ENCODE measurements at regions not wholly inside any gene's neighbourhood (a gene's known extent, or its start where the extent isn't known, plus 50 kb on each side); places are given as distances from the start of the nearest gene placed in this dataset.

DNA sequence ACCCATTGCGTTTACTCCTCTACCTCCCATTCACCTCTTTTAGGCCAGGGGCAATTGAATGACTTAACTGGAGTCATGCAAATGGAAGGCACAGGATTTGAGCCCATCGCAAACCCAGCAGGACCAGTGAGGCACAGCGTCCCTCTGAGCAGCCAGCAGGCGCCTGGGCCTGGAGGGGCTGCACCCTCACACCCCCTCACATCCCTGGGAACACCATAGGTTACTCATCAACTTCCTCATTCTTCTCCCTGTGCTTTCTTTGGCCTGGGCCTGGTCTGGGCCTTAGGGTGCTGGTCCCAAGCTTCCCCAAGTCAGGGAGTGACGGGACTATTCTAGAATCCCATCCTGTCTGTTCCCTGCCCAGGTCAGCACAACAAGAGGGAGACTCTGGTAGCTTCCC lies 169.4 kb upstream of the EEPD1 start:
- no peak for DNase-seq
- Histone ChIP-seq H3K4me1 (replicated peaks in 1 of 2) (no peaks in the 10 kb centered on the region), H3K27me3 (no peaks in the 10 kb centered on the region), H3K27ac (no peak overlapping the region), H3K4me3 (no peak overlapping the region), H3K36me3 (replicated peaks in 1 of 2) (no peaks in the 10 kb centered on the region), H3K9me3 (replicated peaks in 1 of 3) (no peaks in the 10 kb centered on the region)
- intact Hi-C loops (cut with DNase I): loop anchor here (2.0 to 10.0 kb wide), 3 partner anchors 141 to 337 kb away; no protein-coding TSS in a partner anchor
- TF ChIP-seq, protein P1, sequence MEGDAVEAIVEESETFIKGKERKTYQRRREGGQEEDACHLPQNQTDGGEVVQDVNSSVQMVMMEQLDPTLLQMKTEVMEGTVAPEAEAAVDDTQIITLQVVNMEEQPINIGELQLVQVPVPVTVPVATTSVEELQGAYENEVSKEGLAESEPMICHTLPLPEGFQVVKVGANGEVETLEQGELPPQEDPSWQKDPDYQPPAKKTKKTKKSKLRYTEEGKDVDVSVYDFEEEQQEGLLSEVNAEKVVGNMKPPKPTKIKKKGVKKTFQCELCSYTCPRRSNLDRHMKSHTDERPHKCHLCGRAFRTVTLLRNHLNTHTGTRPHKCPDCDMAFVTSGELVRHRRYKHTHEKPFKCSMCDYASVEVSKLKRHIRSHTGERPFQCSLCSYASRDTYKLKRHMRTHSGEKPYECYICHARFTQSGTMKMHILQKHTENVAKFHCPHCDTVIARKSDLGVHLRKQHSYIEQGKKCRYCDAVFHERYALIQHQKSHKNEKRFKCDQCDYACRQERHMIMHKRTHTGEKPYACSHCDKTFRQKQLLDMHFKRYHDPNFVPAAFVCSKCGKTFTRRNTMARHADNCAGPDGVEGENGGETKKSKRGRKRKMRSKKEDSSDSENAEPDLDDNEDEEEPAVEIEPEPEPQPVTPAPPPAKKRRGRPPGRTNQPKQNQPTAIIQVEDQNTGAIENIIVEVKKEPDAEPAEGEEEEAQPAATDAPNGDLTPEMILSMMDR (IDR thresholded peaks at IDR 0.05): no peak
- no peak for TF ChIP-seq POLR2A (IDR thresholded peaks at IDR 0.05)
- WGBS, 4 donors: 87 to 93% (median 88%) methylated on average over 5 of the region's 5 CpGs

DNA sequence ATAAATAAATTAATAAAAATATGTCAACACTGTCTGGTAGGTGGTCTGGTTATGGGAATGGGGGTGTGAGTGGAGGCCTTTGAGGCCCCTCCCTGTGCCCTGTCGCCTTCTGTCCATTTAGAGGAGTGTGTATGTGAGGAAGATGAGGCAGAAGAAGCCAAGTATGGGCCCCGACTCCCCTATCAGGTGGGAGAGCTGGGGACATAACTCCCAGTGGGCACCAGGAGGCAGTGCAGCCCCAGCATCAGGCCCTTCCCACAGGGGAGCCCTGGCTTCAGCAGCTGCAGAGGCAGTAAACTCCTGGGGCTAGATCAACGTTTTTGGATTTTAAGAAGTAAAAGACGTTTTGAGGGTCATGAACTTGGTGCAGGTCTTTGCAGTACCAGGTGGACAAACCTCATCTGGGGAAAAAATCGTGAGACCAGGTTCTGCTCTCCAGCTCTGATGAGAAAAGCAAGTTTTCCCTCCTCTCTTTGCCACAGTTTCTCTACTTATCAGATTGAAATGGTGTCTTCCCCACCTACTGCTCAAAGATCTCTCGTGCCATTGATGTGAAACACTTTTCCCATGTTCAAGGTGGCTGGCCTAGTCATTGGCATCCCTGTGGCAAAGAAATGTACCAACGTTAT lies 167.8 kb upstream of the EEPD1 start:
- Histone ChIP-seq H3K9me3 (replicated peaks in 1 of 3) (no peaks in the 10 kb centered on the region), H3K4me3 (no peak overlapping the region), H3K4me1 (replicated peaks in 1 of 2) (no peaks in the 10 kb centered on the region), H3K36me3 (replicated peaks in 1 of 2) (no peaks in the 10 kb centered on the region), H3K27me3 (no peaks in the 10 kb centered on the region), H3K27ac (no peak overlapping the region)
- intact Hi-C loops (cut with DNase I): loop anchor here (2.0 to 10.0 kb wide), 3 partner anchors 140 to 336 kb away; no protein-coding TSS in a partner anchor
- DNase-seq: peak; percentile 78 to 92 (median 88)
- no peak for TF ChIP-seq POLR2A (IDR thresholded peaks at IDR 0.05)
- TF ChIP-seq, protein P1 (IDR thresholded peaks at IDR 0.05): peak; percentile 84 to 99 (median 98)
- 16 to 20% (median 19%) methylated on average over 7 of the region's 7 CpGs for WGBS, 4 donors

DNA sequence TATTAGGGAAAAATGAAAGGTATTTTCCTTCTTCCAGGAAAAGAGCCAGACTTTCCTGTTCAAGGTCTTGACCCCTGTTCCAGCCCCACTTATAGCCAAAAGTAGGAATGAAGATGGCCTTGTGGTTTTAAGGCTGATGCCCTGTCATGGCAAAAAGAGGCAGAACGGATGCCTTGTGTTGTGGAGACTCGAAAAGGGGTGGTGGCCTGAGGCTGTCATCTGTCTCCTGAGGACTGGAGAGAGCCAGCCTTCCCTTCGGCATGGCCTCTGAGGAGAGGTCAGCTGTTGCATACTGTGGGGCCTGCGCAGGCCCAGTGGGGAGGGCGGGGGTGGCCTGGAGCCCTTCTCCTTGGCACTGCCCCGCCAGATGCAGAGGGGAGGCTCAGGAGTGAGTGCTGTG lies 166.0 kb upstream of the EEPD1 start:
- Histone ChIP-seq H3K27me3 (no peaks in the 10 kb centered on the region), H3K9me3 (replicated peaks in 1 of 3) (no peaks in the 10 kb centered on the region), H3K27ac (no peak overlapping the region), H3K4me3 (no peak overlapping the region), H3K36me3 (replicated peaks in 1 of 2) (no peaks in the 10 kb centered on the region), H3K4me1 (replicated peaks in 1 of 2) (no peaks in the 10 kb centered on the region)
- 45 to 87% (median 75%) methylated on average over 2 to 6 of the region's 6 CpGs for WGBS, 4 donors
- no peak for DNase-seq
- TF ChIP-seq, protein P1 (IDR thresholded peaks at IDR 0.05): no peak
- no peak for TF ChIP-seq POLR2A (IDR thresholded peaks at IDR 0.05)
- intact Hi-C loops (cut with DNase I): loop anchor here in 1 of 2 donors (10.0 kb wide), 1 partner anchor 138 kb away; no protein-coding TSS in a partner anchor

DNA sequence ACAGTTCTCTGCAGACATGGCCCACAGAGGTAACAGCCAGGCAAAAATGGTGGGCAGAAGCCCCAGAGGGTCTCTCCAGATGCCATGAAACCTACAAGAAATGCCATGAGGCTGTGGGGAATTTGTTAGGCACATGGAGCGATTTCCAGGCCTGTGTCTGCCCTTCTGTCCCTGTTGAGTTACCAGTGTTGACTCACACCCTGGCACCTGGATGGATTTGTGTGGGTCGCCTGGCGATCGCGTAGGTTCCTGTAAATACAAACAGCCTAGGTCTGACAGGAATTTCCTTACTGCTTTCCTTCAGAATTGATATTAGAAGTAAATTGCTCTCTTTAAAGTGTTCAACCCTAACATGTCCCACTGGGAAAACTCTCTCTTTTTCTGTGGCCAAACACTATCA lies 164.9 kb upstream of the EEPD1 start:
- no peak overlapping the region for H3K4me3 ChIP-seq
- 89 to 96% (median 93%) methylated on average over 5 of the region's 5 CpGs for WGBS, 4 donors
- no peak for DNase-seq
- H3K9me3 ChIP-seq (replicated peaks in 1 of 3): no peaks in the 10 kb centered on the region
- H3K27me3 ChIP-seq: no peaks in the 10 kb centered on the region
- no peaks in the 10 kb centered on the region for H3K4me1 ChIP-seq (replicated peaks in 1 of 2)
- TF ChIP-seq, protein P1 (IDR thresholded peaks at IDR 0.05): no peak
- no peak for TF ChIP-seq POLR2A (IDR thresholded peaks at IDR 0.05)
- intact Hi-C loops (cut with DNase I): loop anchor here in 1 of 2 donors (10.0 kb wide), 1 partner anchor 137 kb away; no protein-coding TSS in a partner anchor
- no peaks in the 10 kb centered on the region for H3K36me3 ChIP-seq (replicated peaks in 1 of 2)
- no peak overlapping the region for H3K27ac ChIP-seq

All from adrenal gland (tissue), 9 donors.